GM18861 (cell line): ENCODE measurements at regions not wholly inside any gene's neighbourhood (a gene's known extent, or its start where the extent isn't known, plus 50 kb on each side); places are given as distances from the start of the nearest gene placed in this dataset.
"Not testable (repeated sequence)": the region's sequence is repeated elsewhere in the genome, so short reads cannot be mapped to it uniquely, and the experiment has no call there.

Experiments used
- ATAC-seq: cut with Tn5 transposase; IDR thresholded peaks from one replicate; pipeline ENCODE4 v1.9.1; 2021; ENCODE audit not compliant: unreplicated experiment

DNA sequence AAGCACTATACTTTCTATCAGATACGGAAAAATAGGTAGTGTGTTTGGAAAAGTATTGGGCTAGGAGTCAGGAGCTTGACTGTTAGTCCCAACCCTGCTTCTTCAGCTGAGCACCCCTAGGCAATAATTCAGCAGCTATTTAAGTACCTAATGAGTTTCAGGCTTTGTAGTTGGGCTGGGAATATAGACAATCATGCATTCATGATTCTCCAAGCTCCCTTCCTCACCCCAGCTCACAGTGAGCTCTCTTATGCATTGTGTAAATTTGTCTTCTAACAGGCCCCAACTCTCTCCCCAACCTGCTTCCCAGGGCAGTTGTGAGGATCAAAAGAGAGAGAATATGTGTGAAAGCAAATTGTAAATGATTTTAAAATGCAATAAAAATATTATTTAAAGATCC, 201.2 kb downstream of the MSX2 start:
- no peak for ATAC-seq

DNA sequence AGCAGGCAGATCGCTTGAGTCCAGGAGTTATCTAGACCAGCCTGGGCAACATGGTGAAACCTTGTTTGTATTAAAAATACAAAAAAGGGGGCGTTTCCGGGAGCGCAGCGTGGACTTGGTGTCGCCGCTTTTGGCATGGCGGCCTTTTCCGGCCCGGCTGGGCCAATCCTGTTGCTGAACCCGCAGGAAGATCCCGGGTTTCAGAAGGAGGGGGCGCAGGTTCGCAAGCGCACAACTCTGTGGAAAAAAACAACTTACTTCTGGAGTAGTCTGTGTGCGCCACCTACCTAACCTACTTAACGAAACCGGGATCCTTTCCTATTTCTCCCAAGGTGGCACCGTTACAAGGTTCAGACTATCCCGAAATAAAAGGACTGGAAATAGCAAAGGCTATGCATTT, 198.6 kb downstream of the MSX2 start:
- ATAC-seq: no peak

DNA sequence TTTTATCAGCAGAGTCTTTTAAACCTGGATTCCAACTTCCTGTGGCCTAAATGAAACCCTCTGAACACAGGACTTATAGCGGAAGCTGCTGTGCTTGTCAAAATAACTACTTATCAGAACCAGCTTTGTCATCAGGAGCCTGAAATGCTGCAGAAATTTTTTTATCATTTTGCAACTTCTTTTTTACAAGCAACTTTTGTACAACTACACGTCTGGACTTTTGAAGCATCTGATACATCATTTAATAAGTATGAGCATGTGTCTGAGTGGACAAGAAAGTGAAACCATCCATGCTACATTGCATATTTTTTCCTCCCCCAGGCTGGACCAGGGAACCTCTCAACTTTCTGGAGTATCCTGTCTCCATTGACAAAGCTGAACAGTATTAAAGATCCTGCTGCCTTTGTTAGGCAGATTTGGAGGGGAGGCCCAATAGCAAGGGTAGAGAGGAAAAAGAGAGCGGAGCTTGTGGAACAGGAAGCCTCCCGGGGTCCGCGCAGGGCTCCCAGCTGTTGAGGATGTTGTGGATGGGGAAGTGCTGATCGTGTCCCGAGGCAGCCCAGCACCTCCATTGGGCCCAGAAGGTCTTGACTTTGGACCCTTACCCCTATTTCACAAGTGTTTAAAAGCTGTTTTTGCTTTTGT, 196.6 kb downstream of the MSX2 start:
- ATAC-seq: no peak

DNA sequence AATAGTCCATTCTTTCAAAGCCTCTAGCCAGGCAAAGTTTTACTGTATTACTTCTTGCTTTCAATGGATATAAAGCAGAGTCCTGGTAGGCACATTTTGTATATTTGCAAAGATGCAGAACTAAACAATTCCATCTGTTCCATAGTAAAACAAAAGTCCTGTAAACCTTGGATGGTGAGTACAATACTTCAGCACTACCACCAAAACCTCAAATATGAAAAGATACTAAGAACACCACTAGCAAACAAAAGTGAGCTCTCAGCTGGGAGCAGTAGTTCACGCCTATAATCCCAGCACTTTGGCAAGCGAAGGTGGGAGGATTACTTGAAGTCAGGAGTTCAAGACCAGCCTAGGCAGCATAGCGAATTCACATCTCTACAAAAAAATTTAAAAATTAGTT, 195.0 kb downstream of the MSX2 start:
- no peak for ATAC-seq

DNA sequence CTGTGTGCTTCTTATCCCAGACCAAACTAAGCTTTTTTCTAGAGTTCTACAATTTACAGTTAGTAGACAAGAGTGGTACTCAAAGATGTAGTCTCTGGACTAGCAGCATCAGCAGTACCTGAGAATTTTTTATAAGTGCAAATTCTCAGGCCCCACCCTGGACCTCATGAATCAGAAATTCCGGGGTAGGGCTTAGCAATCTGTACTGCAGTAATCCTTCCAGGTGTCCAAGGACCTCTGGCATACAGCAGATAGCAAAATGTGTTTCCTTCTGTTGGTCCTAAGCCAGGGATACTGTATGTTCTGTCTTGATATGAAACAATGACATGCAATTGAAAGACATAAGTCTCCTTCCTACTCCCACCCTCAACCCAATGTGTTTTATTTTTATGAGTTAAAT, 194.3 kb downstream of the MSX2 start:
- no peak for ATAC-seq

DNA sequence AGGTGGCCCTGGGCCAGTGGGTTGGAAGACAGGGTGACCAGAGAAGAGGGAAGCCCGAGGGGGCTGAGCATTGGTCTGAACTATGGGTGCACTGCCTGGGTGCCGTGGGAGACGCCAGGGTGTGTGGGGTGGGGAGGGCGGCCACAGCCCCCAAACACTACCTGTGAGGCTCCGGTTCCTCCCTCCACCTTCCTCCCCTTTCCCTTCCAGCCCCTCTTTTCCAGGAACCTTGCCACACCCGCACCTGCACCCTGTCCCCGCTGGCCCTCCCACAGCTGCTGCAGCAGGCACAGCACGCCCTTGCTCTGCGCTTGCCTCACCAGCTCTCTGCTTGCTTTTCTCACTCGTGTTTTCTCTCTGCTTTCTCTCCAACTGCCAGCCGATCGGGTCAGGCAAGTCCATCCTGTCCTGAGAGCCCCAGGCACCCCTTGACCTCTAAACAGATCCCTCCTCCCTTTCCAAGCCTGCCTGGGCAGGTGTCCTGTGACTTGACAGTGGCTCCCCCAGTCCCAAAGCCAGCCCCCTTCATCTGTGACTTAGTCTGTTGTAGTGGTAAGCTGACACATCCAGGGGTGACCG, 193.7 kb downstream of the MSX2 start:
- ATAC-seq: no peak

DNA sequence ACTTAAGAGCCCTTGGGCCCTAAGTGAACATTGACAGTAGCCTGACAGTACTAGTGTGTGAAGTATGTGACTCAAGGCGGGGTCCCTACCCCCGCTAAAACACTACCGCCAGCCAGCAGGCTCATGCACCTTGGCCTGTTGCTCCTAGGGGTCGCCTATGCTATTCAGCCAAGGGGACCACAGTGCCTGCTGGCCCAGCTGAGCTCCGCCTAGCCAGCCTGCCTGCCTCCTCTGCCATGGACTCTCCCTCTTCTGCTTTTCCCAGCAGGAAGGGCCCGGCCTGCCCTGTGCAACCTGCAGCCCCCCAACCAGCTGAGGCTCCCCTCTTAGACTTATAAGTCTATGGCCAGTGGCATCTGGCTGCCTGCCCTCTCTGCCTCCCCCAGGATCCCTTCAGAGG, 193.1 kb downstream of the MSX2 start:
- not testable (repeated sequence) for ATAC-seq

DNA sequence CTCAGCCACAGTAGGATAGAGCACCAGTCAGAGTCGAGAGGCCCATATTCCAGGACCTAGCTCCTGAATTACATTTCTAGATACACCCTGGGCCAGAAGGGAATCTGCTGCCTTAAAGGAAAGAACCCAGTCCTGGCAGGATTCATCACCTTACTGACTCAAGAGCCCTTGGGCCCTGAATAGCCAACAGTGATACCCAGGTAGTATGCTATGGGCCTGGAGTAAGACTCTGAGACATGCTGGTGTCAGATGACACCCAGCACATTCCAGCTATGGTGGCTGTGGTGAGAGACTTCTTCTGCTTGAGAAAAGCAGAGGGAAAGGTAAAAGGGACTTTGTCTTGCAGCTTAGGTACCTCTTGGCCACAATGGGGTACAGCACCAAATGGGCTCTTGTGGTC, 192.5 kb downstream of the MSX2 start:
- not testable (repeated sequence) for ATAC-seq

DNA sequence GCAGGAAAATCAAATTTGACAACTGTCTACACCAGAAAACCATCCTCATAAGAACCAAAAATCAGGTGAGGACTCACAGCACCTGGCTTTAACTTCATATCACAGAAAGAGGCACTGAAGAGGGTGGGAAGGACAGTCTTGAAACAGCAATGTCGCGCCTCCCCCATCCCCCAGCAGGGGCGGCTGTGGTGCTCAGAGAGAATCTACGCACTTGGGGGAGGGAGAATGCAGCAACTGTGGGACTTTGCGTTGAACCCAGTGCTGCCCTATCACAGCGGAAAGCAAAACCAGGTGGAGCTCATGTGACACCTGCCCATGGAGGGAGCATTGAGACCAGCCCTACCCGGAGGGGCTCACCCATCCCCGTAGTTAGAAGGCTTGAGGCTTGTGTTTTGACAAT, 191.8 kb downstream of the MSX2 start:
- no peak for ATAC-seq

DNA sequence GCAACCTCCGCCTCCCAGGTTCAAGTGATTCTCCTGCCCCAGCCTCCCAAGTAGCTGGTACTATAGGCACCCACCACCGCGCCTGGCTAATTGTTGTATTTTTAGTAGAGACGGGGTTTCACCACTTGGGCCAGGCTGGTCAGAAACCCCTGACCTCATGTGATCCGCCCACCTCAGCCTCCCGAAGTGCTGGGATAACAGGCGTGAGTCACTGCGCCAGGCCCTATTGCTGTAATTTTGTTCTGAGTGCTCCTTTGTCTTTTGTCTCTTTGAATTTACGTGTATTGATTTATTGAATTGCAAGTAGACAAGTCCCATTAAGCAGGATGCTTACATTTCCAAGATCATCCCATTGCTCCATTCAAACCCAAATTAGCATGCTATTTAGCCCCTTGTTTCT, 186.7 kb downstream of the MSX2 start:
- ATAC-seq: no peak

DNA sequence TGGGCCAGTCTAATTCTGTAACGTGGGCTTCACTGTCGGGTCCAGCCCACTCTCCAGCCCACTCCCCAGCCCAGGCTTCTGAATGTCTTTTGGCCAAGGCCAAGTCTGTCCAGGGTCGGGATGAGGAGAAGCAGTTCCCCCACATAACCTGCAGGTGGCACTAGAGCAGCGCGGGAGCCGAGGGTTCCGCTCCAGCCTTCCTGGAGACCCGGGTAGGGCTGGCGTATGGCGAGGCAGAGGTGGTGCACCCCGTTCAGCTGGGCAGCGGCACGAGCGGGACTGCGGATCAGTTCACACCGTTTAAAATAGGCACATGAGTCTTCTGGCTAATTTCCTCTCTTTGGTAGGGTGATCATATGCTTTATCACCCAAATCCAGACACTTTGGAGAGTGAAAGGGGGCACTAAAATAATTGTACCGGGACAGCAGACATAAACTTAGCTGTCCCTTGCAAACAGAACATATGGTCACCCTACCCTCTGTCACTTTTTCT, 185.9 kb downstream of the MSX2 start:
- ATAC-seq: no peak

DNA sequence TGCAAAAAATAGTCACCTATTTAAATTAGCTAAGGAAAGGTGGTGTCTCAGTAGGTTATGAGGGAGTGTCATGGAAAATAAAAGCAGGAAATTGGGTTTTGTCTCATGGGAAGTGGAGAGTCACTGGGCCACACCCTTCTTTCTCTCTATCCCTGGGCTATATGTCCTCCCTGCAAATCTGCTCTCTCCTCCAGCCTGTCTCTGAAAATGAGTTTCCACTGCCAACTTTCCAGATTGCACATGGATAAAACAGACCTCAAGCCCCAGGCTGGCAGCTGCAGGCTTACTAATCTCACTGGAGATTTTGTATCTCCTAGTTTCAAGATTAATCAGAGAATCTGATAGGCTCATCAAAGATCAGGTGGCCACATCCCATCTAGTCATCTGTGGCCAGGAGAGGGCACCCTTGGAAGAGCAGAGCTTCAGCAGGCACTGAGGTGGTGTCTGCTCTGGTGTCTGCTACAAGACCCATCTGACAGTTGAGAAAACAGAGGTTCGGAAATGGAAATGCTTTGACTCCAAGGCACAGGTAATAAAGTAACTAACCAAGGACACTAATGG, 178.9 kb downstream of the MSX2 start:
- ATAC-seq: no peak

DNA sequence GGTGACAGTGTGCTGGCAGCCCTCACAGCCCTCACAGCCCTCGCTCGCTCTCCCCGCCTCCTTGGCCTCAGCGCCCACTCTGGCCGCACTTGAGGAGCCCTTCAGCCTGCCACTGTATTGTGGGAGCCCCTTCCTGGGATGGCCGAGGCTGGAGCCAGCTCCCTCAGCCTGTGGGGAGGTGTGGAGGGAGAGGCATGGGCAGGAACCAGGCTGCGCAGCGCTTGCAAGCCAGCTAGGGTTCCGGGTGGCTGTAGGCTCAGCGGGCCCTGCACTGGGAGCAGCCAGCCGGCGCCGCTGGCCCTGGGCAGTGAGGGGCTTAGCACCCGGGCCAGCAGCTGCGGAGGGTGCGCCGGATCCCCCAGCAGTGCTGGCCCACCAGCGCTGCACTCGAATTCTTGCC, 177.0 kb downstream of the MSX2 start:
- no peak for ATAC-seq

DNA sequence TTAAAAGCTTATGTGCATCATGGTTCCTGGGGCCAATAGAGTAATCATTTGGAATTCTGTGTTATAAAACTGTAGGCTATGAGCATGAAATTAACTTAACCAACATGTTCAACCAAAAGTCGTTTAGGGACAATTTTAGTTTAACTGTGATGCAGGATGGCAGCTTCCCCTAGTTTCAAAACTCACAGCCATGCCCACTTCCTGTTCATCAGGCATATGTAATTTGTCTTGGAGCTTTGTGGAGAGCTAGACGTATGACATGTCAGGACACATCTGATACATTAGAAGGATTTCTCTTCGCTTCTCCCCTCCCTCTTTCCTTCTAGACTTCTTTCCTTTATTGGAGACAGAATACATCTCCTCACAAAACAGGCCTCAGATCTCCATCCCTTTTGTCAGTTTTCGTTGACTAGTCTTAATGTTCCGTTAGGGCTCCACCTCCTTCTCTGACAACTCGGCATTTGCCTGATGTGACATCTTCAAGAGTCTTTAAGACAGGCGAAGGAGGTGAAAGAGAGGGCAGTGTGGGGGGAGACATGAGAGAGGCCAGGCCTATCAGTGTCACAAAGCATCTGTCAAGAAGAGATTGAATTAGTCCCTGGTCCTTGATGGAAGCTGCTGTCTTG, 176.0 kb downstream of the MSX2 start:
- no peak for ATAC-seq

DNA sequence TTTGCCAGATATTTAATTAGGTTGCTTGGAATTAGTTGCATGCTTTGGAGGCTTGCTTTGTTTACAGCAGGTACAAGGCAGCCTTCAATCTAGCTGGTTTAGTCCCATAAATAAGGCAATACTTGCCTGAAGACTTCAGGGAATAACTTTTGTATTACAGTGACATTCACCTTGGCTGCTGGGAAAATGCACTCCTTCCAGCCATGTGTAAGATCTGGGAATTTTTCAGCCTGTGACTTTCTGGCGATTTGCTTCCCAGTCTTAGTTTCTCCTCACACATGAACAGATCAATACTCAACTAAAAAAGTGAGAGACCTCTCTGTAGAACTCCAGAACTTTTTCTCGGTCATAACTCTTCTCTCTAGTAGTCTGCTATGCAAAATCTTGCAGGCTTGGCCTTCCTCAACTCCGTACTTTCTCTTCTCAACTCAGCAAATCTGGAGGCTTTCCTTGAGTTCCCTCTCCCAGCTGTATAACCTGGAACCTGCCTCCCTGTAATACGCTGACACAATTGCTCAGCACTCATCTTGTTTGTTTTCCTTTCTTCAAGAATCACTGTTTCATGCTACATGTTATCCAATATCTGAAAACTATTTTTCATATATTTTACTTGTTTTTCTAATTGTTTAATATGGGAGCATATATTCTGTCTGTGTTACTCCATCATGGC, 173.0 kb downstream of the MSX2 start:
- ATAC-seq: no peak

DNA sequence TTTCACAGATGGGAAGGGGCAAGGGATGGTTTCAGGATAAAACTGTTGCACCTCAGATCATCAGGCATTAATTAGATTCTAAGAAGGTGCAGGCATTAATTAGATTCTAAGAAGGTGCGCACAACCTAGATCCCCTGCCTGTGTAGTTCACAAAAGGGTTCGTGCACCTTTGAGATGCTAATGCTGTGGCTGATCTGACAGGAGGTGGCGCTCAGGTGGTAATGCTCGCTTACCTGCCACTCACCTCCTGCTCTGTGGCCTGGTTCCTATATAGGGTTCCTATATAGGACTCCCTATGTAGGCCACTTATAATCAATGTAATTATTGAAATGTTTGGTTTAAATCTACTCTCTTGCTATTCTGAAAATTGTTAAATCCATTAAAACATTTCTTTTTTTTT, 171.0 kb downstream of the MSX2 start:
- ATAC-seq: no peak

DNA sequence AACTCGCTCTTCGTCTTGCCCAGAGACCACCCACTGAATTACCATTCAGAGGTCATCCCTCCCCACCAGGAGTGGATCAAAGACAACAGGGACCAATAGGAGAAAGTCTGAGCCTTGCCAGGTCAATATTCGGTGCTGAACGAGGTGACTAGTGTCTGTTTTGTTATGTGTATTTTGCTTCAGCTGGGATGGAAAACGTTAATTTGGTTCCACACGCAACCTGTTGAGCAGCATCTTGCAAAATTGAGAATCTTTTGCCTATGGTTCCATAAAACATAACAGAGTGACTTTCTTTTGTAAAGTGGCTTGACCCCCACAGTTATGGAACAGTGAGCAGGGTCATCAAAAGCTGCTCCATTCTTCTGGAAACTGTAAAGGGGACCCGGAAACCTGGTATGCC, 168.4 kb downstream of the MSX2 start:
- ATAC-seq: no peak

DNA sequence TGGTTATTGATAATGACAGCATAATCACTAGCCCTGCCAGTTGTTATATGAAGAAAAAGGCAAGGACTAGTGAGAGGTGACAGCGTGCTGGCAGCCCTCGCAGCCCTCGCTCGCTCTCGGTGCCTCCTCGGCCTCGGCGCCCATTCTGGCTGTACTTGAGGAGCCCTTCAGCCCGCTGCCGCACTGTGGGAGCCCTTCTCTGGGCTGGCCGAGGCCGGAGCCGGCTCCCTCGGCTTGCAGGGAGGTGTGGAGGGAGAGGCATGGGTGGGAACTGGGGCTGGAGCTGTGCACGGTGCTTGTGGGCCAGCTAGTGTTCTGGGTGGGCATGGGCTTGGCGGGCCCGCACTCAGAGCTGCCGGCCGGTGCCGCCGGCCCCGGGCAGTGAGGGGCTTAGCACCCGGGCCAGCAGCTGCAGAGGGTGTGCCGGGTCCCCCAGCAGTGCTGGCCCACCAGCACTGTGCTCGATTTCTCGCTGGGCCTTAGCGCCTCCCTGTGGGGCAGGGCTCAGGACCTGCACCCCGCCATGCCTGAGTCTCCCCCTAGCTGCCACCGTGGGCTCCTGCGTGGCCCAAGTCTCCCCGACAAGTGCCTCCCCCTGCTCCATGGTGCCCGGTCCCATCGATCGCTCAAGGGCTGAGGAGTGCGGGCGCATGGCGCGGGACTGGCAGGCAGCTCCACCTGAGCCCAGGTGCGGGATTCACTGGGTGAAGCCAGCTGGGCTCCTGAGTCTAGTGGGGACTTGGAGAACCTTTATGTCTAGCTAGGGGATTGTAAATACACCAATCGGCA, 156.2 kb downstream of the MSX2 start:
- ATAC-seq: not testable (repeated sequence)

DNA sequence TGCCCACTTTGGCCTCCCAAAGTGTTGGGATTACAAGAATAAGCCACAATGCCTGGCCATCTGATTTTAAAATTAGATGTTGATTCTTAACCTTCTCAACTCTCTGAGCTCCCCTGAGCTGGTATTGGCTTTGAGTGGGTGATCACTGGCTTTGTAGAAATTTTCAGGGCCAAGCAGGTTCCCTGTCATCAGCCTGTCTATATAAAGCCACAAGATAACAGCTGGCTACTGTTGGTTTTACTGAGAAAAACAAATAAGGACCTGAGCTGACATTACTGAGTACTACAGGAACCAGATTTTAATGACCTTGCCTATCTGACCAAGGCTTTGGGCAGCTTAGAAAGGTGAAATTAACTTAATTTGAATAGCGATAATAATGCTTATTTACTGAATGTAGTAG, 153.6 kb downstream of the MSX2 start:
- no peak for ATAC-seq

DNA sequence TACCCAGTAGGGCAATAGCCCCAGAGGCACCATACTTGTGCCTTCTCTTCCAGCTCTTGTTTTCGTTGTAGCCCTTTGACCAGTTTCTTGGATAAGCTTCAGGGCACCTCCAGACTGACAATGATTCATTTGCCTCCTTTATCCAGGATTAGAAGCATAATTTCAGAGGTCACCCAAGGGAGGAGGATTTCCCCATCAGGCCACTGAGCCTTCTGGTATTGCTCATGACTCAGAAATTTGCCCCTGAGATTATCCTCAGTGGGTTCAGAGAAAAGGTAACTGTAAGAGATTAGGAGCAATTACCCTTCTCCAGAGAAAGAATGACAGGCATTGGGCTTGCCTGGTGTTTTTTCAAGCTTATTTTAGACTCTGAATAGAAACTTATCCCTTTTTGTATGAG, 147.9 kb downstream of the MSX2 start:
- no peak for ATAC-seq

DNA sequence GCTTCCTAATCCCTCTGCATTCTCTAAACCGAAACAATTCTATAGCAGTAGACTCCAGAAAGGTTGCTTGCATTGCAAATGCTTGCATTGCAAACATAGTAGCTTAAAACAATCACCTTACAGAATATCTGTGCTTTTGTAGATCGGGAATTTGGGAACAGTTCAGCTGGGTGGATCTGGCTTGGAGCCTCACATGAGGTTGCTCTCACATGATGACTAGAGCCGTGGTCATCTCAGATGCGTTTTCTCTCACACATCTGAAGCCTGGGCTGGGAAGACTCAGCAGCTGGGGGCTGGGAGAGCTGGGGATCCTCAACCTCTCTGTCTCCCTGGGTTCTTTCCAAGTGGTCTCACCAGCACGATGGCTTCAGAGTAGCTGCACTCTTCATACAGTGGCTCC, 127.8 kb downstream of the MSX2 start:
- ATAC-seq: no peak
